Endometrium (tissue), 2 donors: ENCODE measurements at regions not wholly inside any gene's neighbourhood (a gene's known extent, or its start where the extent isn't known, plus 50 kb on each side); places are given as distances from the start of the nearest gene placed in this dataset.

Experiments
- FAIRE-seq: peaks from 2 replicates; lab custom pipeline; 2012; peaks lifted over from hg19 to GRCh38; lab: Jason Lieb, UNC
- donor health status: control.
- donor health status: control.

DNA sequence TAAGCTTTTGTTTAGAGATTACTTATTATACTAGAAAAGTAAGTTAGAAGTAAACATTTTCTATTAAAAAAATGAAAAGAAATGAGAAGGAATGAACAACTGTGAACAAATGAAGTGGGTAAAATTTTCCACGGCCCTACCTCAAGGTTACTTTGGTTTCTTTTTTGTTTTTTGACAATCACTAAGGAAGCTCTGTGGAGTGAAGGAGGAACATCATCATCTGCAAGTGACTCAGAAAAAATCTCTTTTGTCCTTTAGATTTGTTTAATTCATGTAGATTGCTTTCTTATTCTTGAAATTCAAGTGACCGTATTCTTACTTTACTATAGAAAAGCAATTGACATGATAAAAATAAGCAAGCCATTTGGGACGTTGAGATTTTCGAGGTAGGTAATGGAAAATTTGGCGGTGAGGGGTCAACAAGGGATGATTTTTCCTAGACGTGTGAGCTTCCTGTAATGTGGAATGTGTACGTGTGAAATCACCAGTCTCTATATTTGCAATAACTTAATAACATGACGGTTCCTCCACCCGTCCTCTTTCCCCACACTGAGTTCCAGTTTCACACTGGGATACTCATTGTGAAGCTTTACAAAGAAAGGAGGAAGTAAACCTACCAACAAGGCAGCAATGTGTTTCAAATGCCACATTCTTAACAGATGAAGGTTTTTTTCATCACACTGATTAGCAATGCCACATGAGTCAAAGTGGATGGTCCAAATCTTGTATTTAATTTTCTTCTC is 62.3 kb upstream of the EGLN3 start:
- no peak for FAIRE-seq

DNA sequence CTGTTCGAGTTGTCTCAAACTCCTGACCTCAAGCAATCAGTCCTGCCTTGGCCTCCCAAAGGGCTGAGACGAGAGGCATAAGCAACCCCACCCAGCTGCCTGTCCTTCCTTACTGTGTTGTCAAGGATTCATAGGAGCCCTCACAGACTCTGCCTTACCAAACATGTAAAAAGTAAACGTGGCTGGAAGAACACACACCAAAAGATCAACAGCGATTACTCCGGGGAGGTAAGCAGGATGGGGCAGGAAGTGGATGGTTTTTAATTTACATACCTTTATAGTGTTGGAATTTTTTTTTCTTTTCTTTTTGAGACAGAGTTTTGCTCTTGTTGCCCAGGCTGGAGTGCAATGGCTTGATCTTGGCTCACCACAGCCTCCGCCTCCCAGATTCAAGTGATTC is 61.5 kb upstream of the EGLN3 start:
- FAIRE-seq: no peak

DNA sequence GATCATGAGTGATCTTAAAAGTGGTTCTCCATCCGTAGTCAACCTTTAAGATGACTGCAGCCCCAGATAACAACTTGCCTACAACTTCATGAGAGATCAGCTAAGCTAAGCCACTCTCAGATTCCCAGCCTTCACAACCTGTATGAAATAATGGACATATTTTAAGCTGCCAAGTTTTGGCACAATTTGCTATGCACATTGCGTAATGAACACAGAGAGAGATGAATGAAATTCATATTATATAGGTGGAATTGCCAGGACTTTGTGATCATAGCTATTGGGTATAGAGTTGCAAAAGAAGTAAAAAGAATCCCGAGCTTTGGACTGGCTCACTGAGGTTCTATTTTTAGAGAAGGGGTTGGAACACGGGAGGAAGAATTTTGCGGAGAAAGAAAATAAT is 59.1 kb upstream of the EGLN3 start:
- no peak for FAIRE-seq

DNA sequence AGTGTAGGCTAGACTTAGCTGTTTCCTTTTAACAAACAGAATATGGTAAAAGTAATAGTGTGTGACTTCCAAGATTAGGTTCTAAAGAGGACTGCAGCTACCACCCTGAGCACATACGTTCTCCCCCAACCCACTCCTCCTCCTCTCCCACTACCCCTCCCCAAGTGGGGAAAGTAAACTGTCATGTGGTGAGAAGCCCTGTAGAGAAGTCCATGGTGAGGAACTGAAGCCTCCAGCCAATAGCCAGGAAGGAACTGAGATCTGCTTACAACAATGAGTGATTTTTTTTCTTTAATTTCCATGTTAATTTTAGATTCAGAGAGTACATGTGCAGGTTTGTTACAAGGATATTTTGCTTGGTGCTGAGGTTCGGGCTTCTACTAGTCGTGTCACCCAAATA is 57.0 kb upstream of the EGLN3 start:
- no peak for FAIRE-seq

DNA sequence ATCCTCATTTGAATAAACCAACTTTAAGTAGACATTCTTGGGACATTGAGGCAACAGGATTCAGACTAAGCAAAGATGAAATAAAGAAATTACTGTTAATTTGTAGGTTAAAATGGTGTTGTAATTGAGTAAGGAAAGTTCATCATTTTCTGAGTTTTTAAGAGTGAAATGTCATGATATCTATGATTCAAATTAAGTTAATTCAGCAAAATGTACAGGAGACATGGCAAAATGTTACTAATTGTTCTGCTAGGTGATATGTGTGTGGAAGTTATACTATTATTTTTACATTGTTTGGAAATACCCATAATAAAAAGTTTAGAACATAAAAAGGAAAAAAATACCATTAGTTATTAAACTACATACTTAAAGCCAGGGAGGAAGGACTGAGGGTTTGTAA is 55.0 kb upstream of the EGLN3 start:
- no peak for FAIRE-seq

DNA sequence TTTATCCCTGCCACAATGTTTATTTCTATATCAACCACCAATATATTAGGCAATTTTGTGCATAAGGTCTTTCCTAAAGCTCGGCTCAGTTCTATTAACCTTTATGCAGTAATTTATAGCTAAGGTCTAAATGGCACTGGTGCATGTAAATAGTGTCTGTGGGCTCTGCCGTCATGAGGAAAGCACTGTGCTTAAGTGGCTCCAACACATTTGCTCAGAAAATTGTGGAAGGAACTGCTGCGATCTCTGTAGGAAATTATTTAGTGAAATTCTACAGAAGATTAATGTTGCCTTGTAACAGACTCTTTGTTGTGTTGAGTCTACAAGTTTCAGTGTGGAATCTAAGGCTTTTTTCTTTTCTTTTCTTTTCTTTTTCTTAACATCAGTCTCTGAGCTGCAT is 54.0 kb upstream of the EGLN3 start:
- no peak for FAIRE-seq

DNA sequence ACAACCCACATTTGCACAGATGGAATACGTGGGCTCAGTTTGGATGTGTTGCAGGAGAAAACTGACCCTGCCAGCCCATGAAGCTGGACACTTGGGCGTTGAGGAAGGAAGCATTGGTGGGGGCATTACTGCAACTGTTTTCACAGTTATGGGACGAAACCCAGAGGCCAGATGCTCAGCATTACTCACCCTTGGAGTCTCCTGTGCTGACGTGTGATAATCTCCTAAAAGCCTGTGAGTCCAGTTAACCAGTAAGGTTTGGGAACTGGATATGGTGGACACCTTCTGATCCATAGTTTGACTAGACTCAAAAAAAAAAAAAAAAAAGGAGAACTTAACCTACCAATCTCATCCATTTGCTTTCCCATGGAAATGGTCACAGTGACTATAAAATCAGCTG is 52.8 kb upstream of the EGLN3 start:
- FAIRE-seq: no peak

DNA sequence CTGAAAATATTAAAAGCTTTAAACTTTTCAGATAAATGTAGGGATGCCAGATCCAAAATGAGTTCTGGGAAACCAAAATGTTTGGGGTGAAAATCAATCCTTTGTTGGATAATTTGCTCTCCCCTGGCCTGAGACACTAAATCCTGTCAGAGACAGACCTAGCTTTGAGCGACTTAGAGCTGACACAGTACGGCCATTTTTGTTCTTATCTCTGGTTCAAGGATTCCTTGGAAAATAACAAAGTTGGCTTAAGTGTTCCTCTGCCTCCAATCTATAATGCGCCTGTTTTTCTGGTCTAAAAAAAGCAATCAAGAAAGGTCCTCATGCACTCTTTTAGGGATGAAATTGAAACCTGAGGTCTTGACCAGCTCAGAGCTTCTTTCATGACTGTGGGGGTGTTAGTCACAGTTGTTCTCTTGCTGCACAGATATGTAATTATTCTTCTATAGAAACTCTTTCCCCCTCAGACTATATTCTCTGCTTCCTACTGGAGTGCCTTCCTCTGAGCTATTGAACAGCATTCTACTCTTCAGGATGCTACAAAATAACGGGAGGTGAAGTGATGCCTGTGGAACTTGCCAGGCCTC is 52.3 kb upstream of the EGLN3 start:
- no peak for FAIRE-seq
